ENCODE measurements at regions not wholly inside any gene's neighbourhood (a gene's known extent, or its start where the extent isn't known, plus 50 kb on each side); places are given as distances from the start of the nearest gene placed in this dataset.

GRCh38 chr4:18816228-18816895 is 794.8 kb upstream of the LCORL start:
- TF ChIP-seq, protein P1, sequence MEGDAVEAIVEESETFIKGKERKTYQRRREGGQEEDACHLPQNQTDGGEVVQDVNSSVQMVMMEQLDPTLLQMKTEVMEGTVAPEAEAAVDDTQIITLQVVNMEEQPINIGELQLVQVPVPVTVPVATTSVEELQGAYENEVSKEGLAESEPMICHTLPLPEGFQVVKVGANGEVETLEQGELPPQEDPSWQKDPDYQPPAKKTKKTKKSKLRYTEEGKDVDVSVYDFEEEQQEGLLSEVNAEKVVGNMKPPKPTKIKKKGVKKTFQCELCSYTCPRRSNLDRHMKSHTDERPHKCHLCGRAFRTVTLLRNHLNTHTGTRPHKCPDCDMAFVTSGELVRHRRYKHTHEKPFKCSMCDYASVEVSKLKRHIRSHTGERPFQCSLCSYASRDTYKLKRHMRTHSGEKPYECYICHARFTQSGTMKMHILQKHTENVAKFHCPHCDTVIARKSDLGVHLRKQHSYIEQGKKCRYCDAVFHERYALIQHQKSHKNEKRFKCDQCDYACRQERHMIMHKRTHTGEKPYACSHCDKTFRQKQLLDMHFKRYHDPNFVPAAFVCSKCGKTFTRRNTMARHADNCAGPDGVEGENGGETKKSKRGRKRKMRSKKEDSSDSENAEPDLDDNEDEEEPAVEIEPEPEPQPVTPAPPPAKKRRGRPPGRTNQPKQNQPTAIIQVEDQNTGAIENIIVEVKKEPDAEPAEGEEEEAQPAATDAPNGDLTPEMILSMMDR (conservative IDR thresholded peaks at IDR 0.05; ENCODE audit: low read depth, low read length): no peak
- no peak for DNase-seq (ENCODE audit: low read depth)
- H3K4me3 ChIP-seq (ENCODE audit: low read depth, low read length): no peak overlapping the region

GRCh38 chr4:18815779-18816173 is 794.2 kb upstream of the LCORL start:
- no peak for DNase-seq (ENCODE audit: low read depth)
- TF ChIP-seq, protein P1 (conservative IDR thresholded peaks at IDR 0.05; ENCODE audit: low read depth, low read length): peak; percentile 31
- H3K4me3 ChIP-seq (ENCODE audit: low read depth, low read length): no peak overlapping the region

GRCh38 chr4:18815081-18815778 is 793.7 kb upstream of the LCORL start:
- TF ChIP-seq, protein P1 (conservative IDR thresholded peaks at IDR 0.05; ENCODE audit: low read depth, low read length): no peak
- no peak for DNase-seq (ENCODE audit: low read depth)
- no peak overlapping the region for H3K4me3 ChIP-seq (ENCODE audit: low read depth, low read length)

- TF ChIP-seq, protein P1 (conservative IDR thresholded peaks at IDR 0.05; ENCODE audit: low read depth, low read length): no peak
- no peak overlapping the region for H3K4me3 ChIP-seq (ENCODE audit: low read depth, low read length)
- DNase-seq (ENCODE audit: low read depth): no peak
These were observed 792.2 kb upstream of the LCORL start for GRCh38 chr4:18813771-18814170.

DNA sequence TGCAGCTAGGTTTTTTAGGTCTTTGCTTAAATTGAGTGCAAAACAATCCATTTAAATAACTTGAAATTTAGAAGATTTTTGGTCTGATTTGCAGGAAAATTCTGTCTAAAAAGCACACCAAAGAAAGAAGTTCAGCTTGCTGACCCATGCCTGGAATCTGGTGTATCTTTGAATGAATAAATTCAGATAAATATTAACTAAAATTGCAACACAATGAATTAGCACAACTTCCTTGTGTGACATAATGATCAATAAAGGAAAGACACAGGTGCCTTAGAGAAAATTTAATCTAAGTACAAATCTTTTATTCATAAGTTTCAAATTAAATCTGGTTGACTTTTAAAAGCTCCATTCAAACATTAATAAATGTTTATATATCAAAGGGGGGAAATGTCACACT is 791.5 kb upstream of the LCORL start:
- peak; percentile 29 for DNase-seq (ENCODE audit: low read depth)

GRCh38 chr4:18803781-18804180 is 782.2 kb upstream of the LCORL start:
- no peak for DNase-seq (ENCODE audit: low read depth)
- TF ChIP-seq, protein P1 (conservative IDR thresholded peaks at IDR 0.05; ENCODE audit: low read depth, low read length): no peak

More for the DNA sequence above, 791.5 kb upstream of the LCORL start:
- H3K4me3 ChIP-seq (ENCODE audit: low read depth, low read length): no peak overlapping the region
- TF ChIP-seq, protein P1 (conservative IDR thresholded peaks at IDR 0.05; ENCODE audit: low read depth, low read length): no peak

More at GRCh38 chr4:18803781-18804180, 782.2 kb upstream of the LCORL start:
- H3K4me3 ChIP-seq (ENCODE audit: low read depth, low read length): no peak overlapping the region
